GM23248 (cell line): ENCODE measurements at regions not wholly inside any gene's neighbourhood (a gene's known extent, or its start where the extent isn't known, plus 50 kb on each side); places are given as distances from the start of the nearest gene placed in this dataset.

ENCODE experiments used
- EZH2 ChIP-seq: fragments of 200-600 bp; sonication (generic); IDR thresholded peaks from 2 replicates; pipeline ENCODE4 v1.6.1; 2018; ENCODE audit warnings: antibody characterized with exemption, mild to moderate bottlenecking; ENCODE audit not compliant: insufficient read depth, poor library complexity, severe bottlenecking
- EZH2phosphoT487 ChIP-seq: fragments of 200-600 bp; sonication (generic); IDR thresholded peaks from 2 replicates; pipeline ENCODE4 v1.6.1; 2018; ENCODE audit warnings: antibody characterized with exemption, moderate library complexity, mild to moderate bottlenecking, low read depth; ENCODE audit not compliant: insufficient read depth

DNA sequence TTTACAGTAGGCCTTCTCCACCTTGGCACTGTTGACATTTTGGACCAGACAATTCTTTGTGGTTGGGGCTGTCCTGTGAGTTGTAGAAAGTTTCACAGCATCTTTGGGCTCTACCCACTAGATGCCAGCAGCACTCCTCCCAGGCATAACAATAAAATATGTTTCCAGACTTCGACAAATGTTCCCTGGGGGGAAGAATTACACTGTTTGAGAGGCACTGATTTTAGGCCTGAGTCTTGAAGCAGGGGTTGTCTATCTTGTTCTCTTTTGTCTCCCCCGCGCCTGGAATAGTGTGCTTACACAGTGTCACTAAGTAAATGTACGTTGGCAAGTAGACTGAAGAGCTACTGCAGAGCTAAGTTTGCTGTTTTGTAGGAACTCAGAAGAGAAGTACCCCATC lies 254.4 kb upstream of the BOD1L1 start:
- TF ChIP-seq EZH2 (no peak), EZH2phosphoT487 (no peak)
